GM10248 (cell line): ENCODE measurements at regions not wholly inside any gene's neighbourhood (a gene's known extent, or its start where the extent isn't known, plus 50 kb on each side); places are given as distances from the start of the nearest gene placed in this dataset.
"Not testable (repeated sequence)": the region's sequence is repeated elsewhere in the genome, so short reads cannot be mapped to it uniquely, and the experiment has no call there.

ENCODE experiments used
- CTCF ChIA-PET: fragments of 300-600 bp; sonication (Branson Sonifier 250); formaldehyde crosslinking; extraction: SDS; loops from one replicate; lab custom pipeline; 2021; ENCODE audit warnings: antibody characterized with exemption; lab: Yijun Ruan, JAX
- POLR2A ChIA-PET: fragments of 350-650 bp; sonication (Branson Sonifier 250); formaldehyde crosslinking; extraction: SDS; loops from one replicate; lab custom pipeline; 2020; ENCODE audit warnings: antibody characterized with exemption; lab: Yijun Ruan, JAX
- DNase-seq: peaks from one replicate; pipeline ENCODE4 v3.0.0; 2012; ENCODE audit errors: extremely low spot score
- TF ChIP-seq, protein P1 (sequence below): IDR thresholded peaks from 2 replicates; pipeline ENCODE4 v1.5.1; 2012; ENCODE audit warnings: mild to moderate bottlenecking, low read depth; ENCODE audit errors: extremely low read depth, missing control alignments, control extremely low read depth

DNA sequence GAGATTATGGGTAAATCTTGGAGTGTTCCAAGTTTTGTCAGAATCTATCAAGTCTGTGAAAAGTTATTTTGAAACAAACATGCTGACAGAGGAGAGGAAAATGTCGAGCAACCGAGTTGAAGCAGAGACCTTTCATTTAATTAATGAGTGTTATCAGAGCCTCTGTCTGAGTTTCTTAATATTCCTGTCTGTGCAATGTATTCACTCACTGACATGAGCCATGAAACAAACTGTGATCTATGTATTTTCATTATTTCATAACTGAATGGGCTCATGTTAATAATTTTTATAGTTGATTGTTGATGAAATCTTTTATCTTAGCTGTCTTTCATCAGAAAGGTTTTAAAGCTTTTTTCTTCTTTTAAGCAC, 144.2 kb upstream of the FAR2 start:
- TF ChIP-seq, protein P1, sequence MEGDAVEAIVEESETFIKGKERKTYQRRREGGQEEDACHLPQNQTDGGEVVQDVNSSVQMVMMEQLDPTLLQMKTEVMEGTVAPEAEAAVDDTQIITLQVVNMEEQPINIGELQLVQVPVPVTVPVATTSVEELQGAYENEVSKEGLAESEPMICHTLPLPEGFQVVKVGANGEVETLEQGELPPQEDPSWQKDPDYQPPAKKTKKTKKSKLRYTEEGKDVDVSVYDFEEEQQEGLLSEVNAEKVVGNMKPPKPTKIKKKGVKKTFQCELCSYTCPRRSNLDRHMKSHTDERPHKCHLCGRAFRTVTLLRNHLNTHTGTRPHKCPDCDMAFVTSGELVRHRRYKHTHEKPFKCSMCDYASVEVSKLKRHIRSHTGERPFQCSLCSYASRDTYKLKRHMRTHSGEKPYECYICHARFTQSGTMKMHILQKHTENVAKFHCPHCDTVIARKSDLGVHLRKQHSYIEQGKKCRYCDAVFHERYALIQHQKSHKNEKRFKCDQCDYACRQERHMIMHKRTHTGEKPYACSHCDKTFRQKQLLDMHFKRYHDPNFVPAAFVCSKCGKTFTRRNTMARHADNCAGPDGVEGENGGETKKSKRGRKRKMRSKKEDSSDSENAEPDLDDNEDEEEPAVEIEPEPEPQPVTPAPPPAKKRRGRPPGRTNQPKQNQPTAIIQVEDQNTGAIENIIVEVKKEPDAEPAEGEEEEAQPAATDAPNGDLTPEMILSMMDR: no peak
- ChIA-PET CTCF (no interaction called here), POLR2A (no interaction called here)
- DNase-seq: no peak

DNA sequence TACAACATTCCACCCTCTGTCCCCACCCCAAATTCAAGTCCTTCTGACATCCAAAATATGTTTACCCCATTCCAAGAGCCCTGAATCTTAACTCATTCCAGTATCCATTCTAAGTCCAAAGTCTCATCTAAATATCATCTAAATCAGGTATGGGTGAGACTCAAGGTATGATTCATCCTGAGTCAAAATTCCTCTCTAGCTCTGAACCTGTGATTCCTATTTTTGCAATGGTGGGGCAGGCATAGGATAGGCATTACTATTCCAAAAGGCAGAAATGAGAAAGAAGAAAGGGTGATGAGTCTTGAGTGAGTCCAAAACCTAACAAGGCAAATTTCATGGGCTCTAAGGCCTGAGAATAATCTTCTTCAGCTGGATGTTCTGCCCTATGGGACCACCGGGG, 140.3 kb upstream of the FAR2 start:
- ChIA-PET CTCF (no interaction called here), POLR2A (no interaction called here)
- no peak for DNase-seq

DNA sequence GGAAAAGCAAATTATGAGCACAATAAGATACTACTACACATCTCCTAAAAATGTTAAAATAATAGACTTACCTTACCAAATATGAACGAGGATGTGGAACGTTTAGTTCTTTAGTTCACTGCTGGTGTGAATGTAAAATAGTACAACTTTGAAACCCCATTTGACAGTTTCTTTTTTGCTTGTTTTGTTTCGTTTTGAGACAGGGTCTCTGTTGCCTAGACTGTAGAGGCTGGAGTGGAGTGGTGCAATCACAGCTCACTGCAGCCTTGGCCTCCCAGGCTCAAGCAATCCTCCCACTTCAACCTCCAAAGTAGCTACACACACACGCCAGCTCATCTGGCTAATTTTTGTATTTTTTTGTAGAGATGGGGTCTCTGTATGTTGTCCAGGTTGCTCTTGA, 136.4 kb upstream of the FAR2 start:
- ChIA-PET CTCF (interaction anchor here (1.1 to 1.5 kb wide), 2 partner anchors 14 to 21 kb away, joined by 3 read pairs; no protein-coding TSS in a partner anchor), POLR2A (no interaction called here)
- no peak for DNase-seq
- TF ChIP-seq, protein P1: no peak

More for the DNA sequence above, 140.3 kb upstream of the FAR2 start:
- TF ChIP-seq, protein P1: no peak

DNA sequence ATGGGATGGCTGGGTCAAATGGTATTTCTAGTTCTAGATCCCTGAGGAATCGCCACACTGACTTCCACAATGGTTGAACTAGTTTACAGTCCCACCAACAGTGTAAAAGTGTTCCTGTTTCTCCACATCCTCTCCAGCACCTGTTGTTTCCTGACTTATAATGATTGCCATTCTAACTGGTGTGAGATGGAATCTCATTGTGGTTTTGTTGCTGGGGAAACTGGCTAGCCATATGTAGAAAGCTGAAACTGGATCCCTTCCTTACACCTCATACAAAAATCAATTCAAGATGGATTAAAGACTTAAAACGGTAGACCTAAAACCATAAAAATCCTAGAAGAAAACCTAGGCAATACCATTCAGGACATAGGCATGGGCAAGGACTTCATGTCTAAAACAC, 131.5 kb upstream of the FAR2 start:
- CTCF ChIA-PET: interaction anchor here (1.2 kb wide), 1 partner anchor 20 kb away, joined by 3 read pairs; no protein-coding TSS in a partner anchor
- POLR2A ChIA-PET, DNase-seq: not testable (repeated sequence)

DNA sequence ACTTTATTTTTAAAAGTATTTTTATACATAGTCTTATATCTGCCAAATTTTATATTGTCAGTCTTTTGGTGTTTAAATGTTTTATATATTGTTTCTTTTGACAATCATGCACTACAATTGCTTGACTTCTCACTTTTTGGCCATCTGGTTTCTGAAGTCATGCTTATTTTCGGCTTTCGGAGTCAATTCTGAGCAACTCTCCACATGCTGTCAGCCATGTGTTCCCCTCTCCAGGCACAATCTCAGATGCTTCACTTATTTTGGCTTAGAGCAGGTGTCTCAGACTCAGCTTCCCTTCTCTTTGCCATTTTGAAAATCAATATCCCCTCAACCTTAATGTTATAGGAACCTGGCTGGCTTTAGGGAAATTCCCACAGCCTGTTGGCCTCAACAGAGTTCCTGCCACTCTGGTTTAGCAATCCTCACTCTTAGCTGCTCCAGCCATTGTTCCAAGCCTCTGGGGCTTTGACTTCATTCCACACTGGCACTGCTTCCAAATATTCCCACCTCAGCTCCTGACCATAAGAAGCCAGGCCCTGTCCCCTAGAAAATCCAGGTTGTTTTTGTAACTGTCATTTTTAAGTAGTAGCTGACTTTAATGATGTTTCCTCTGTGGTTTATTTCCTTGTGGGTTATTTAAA, 125.5 kb upstream of the FAR2 start:
- POLR2A ChIA-PET: no interaction called here
- TF ChIP-seq, protein P1: no peak
- CTCF ChIA-PET: interaction anchor here (1.1 to 1.6 kb wide), 2 partner anchors 9 kb away, joined by 3 read pairs; no protein-coding TSS in a partner anchor
- no peak for DNase-seq

DNA sequence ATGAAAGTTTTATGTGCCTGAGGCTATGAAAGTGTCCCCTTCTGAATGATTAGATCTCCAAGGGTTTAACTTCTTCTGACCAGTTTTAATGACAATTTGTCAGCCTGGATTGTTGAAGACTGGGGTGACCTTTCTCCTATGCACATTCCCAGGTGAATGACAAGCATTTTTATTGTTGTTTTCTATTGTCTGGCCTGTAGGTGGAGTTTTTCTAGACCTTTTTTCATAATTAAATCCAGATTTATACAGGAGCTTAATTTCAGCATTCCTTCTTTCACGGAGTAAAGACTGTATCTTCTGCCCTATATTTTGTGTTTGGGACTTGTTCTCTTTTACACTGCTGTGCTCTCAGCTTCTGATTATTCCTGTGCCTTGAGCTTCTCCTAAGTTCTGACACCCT, 125.0 kb upstream of the FAR2 start:
- CTCF ChIA-PET: interaction anchor here (1.1 to 1.6 kb wide), 2 partner anchors 9 to 10 kb away, joined by 3 read pairs; no protein-coding TSS in a partner anchor
- POLR2A ChIA-PET: no interaction called here
- TF ChIP-seq, protein P1: no peak
- DNase-seq: no peak

DNA sequence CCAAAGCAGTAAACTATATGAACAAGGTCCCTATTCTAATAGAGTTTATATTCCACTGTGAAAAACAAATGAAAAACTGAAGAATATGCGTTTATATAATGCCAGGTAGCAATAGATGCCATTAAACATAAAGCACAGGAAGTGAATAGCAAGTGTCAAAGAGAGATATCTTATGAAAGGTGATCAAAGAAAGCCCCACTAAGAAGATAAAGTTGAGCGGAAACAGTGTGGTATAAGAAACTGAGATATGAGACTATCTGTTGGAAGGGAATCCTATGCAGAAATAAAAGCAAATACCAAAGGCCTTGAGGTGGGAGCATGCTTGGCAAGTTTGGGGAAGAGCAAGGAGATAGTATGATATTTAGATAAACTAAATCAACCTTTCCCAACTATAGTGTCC, 123.1 kb upstream of the FAR2 start:
- DNase-seq: no peak
- ChIA-PET POLR2A (no interaction called here), CTCF (no interaction called here)
- TF ChIP-seq, protein P1: no peak
